ENCODE measurements at regions not wholly inside any gene's neighbourhood (a gene's known extent, or its start where the extent isn't known, plus 50 kb on each side); places are given as distances from the start of the nearest gene placed in this dataset.

DNA sequence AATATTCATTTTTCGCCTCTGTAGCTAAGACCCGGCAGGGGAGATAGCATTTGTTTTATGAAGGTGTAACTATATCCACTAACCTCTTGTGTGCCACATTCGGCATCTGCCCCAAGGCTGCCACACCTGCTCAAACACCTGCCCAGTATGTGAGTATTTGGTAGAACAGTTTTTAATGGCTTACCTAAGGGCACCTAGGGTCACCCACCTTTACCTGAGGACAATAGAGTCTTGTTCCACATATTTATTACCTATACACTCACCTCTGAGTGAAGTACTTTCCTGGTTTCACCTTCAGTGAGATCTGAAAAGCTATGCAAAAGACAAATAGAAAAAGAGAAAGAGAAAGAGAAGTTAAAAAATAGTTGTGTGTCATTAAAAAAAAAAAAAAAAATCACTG, 68.0 kb upstream of the PIP5K1B start:
- TF ChIP-seq, protein P1, sequence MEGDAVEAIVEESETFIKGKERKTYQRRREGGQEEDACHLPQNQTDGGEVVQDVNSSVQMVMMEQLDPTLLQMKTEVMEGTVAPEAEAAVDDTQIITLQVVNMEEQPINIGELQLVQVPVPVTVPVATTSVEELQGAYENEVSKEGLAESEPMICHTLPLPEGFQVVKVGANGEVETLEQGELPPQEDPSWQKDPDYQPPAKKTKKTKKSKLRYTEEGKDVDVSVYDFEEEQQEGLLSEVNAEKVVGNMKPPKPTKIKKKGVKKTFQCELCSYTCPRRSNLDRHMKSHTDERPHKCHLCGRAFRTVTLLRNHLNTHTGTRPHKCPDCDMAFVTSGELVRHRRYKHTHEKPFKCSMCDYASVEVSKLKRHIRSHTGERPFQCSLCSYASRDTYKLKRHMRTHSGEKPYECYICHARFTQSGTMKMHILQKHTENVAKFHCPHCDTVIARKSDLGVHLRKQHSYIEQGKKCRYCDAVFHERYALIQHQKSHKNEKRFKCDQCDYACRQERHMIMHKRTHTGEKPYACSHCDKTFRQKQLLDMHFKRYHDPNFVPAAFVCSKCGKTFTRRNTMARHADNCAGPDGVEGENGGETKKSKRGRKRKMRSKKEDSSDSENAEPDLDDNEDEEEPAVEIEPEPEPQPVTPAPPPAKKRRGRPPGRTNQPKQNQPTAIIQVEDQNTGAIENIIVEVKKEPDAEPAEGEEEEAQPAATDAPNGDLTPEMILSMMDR (IDR thresholded peaks at IDR 0.05): no peak
- TF ChIP-seq POLR2A (IDR thresholded peaks at IDR 0.05) (no peak), POLR2AphosphoS5 (IDR thresholded peaks at IDR 0.05) (no peak)
